Activated CD8-positive, alpha-beta memory T cell treated with anti-CD3 and anti-CD28 coated beads, Interleukin-2, amount 50 U/mL, for 1 hour (primary cell): ENCODE measurements at regions not wholly inside any gene's neighbourhood (a gene's known extent, or its start where the extent isn't known, plus 50 kb on each side); places are given as distances from the start of the nearest gene placed in this dataset.

Experiments used
- DNase-seq: peaks from one replicate; pipeline ENCODE4 v3.0.0-alpha.2; 2020; ENCODE audit errors: extremely low read depth

DNA sequence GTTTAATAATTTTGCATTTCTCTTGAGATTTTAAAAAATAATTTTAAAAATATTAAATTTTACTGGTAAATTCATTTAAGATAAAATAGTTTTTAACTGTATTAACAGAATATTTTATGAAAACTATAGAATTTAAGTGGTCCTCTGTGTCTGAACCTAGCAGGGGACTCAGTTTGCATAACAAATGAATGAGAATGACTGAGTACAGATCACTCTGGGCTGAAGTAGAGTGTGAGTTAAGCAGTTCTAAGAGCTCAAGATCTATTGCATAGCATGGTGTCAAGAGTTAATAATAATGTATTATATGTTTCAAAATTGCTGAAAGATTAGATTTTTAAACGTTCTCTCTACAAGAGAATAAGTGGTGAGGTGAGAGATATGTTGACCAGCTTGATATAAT, 348.3 kb upstream of the SLITRK1 start:
- no peak for DNase-seq

DNA sequence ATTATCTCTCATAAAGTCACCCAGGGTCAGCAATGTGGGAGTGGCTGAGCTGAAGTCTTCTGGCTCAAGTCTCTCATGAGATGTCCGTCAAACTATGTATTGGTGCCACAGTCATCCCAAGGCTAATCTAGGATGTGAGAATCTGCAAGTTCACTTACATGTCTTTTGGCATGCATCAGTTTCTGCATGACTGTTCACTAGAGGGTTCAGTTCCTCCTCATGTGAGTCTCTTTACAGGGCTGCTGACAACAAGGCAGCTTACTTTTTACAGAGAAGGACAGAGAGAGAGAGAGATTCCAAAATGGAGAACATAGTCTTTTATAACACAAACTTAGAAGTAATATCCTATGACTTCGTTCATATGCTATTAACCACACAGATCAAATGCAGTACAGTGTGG, 328.8 kb upstream of the SLITRK1 start:
- DNase-seq, result no peak

DNA sequence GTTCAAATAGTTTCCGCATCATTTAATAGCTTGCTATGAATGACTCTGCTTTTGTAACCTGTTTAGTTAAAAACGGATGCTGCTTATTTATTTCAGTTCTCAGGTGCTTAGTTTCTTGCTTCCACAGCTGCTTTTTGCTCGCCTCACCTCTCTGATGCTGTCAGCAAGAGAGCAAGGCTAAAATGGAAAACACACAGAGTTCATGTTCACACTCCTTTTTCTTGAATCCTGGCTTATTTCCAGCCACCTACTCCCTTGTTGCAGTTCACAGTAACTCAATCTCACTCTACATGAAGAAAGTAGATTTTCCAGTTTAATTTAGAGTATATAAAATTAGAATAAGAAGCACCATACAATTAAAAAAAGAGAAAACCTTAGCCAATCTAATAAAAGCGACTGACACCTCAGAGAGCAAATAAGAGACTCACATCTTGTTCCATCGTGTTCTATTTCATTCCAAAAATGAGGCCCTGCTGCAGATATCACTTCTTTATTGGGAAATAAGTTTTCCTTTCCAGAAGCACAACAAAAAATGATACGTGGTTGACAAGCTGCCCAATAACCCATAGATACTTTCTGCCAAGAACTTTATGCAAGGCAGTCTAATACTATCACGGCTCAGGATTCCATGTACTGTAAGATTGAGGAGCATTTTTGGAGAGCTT, 326.1 kb upstream of the SLITRK1 start:
- no peak for DNase-seq

DNA sequence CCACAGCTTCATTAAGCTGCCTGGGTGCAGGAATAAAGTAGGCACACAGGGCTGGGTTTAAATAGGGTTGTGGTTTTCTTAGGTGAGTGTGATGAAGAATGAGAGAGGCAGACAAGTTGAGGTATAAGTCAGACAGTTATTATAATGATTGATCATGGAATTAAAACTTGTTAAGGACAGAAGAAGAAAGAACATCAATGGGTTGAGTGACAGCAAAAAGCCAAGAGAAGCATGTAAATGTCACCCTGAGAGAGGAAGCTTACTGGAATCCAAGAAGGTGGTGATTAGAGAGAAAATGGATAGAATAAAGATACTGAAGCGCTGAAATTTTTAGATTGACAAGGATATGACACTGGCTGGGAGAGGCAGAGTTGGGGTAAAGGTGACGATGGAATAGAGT, 325.2 kb upstream of the SLITRK1 start:
- no peak for DNase-seq

DNA sequence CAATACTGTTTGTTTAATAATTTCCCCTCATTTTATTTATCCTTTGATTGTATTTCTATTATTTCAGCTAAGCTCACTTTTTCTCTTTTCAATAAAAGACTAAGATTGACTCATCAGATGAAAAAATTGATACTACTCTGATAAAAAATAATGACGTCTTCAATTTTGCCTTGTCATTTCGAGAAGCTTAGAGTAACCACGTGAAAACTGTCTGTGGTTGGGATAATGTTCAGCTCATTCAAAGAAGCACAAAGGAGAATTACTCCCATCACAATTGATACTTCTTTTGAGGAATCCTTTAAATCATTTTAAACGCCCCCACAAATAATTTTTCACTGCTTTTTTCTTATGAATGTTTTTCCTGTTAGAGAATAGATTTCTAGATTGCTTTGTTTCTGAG, 318.7 kb upstream of the SLITRK1 start:
- no peak for DNase-seq

DNA sequence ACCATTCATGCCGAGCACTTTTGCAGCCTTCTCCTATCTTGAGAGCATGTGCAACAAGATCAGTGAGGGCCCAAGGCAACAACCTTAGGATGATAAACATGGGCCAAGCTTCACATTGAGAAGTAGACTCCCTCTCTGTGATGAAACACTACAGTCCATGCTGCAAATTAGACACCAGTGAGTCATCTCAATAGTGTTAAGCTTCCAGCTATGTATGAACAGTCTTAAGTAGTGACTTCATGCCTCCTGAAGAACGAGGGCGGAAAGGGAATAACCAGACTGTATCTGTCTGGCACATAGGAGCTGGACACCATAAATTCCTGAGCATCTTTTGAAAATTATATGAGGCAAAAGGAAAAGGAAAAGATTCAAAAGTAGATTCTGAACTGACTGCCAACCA, 309.9 kb upstream of the SLITRK1 start:
- DNase-seq, result no peak

DNA sequence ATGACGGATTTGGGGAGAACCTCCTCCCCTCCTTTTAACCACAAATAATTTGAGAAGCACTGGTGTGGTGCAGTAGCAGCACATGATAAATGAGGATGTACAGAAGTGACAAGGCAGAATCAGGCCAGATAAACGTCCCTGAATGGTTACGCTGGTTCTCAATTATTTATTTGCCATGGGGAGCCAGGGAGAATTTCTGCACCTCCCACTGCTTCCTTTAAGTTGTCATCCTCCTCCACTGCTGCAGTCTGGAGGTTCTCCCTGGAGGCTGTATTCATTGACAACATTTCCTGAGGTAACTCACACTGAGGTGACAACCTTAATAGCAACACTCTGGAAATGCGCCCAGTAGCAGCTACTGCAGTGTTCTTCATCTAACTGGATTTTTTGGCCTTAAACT, 308.9 kb upstream of the SLITRK1 start:
- DNase-seq, result no peak

DNA sequence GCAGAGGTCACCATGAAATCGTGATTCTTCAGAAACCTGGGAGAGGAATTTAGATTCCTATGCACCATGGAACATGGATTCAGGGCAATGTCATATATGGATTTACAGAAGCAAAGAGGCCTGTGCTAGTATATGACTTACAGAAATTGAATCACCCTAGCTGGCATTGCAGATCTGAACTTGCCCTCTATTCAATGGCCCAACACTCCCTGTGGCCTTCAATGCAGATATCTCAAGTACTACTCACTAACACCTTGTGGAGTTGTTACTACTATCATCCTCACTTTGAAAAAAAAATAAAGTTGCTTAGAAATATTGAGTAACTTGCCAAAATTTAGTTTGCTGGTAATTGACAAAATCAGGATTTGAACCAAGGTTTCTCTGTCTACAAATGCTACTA, 305.4 kb upstream of the SLITRK1 start:
- DNase-seq, result no peak

DNA sequence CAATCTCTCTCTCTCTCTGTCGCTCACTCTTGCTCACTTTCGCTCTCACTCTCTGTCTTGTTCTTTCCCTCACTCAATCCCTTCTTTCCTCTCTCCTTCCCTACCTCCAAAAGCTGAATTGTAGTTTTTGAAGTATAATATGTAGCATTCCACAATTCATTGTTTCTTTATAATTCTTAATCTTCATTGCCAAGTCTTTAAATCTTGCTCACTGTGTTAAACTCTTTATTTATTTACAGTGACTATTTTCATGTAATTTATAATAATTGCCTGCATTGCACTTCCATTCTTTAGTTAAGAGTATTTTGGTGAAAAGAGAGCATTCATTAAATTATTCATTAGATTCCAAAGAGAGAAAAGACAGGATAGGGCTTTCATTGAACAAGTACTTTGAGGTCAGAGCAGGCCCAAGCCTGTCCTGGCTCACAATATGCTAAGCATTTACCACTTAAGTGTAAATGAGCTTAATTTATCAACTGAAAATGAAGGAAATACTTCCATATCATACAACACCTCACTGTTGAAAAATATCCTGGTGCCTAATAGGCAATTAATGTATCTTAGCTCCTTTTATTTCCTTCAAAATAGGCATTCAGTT, 257.4 kb upstream of the SLITRK1 start:
- no peak for DNase-seq

DNA sequence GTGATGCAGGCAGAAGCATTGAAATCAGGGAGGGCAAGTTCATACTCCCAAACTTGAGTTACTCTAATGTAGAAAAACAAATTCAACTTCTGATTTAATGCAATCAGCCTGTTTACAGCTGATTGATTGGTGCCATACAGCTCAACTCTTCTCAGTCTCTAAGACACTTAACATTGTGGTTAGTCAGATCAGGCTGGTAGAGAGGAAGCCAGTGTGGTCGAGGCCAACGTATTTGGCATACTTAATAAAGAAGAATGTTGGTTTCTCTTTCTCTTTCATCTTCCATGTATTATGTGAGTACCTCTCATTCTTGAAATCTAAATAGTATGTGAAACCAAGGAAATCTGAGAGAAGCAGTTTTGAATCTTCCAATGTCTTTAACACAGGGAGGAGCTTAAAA, 255.0 kb upstream of the SLITRK1 start:
- peak; percentile 25 for DNase-seq

DNA sequence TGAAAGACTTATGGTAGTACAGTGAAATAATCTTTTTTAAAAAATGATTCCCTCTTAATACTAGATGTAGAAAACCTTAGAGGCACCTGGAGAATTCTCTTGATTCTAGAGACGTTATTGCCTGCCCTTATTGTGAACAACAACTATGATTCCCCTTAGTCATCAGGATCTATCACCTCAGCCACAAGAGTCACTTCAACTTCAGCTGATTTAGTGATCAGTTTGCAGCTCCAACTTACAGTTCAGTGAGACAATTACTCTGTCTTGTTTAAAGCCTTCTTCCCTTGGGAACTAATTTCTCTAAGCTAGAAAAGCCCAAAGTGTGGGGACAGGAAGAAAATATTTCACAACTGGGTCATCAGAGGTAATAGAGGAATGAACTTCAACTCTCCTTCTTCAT, 254.3 kb upstream of the SLITRK1 start:
- DNase-seq, result no peak

DNA sequence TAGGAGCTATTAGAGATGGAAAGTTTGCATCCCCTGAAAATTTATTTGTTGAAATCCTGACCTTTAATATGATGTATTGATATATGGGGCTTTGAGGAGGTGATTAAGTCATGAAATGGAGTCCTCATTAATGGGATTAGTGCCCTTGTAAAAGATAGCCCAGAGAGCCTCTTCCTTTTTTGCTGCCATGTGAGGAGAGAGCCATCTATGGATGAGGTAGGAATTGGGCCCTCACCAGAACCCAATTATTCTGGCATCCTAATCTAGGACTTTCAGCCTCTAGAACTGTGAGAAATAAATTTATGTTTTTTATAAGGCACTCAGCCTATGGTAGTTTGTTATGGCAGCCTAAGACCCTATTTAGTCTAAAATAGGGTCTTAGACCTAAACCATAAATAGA, 250.2 kb upstream of the SLITRK1 start:
- DNase-seq, result no peak

DNA sequence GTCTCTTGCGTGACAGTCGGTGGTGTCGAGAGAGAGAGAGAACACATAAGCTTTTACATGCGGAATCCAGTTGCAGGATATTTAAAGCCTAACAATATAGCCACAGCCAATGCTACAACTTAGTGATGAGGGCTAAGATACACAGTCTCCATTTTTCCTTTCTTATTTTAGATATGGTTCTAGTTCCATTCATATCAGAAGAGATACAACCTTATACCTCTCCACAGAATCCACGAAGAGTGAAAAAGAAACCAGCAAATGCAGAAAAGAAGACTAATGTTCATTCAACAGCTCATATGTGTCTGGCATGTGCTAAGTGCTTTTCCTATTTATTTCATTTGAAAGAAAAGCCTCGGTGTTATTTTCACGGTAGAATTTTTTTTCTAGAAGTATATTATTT, 249.0 kb upstream of the SLITRK1 start:
- no peak for DNase-seq

DNA sequence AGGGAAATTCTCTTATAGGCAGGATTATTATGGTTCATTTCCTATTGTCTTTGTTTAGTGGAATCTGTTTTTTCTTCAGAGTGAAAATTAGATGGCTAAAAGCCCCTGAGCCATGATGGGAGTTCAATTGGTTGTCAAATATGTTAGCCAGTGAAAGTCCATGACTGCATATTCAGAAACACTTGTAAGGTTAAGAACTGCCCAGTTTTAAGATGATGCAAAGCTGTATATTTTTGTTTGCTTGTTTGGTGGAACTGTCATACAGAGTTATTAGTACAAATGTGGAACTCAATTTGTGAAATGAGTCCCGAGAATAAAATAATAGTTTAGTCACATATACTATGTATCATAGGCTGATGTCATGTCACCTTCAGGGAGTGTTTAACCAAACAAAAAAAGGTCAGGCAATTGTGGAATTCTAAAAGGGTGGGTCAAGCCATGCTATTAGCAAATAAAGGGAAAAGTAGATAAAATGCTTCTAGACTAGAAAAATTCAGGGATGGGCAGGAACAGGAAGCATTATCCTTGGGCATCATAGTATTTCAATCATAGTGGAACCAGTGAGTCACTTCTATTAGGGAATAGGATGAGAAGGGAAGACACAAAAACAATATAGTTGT, 248.3 kb upstream of the SLITRK1 start:
- DNase-seq, result no peak

DNA sequence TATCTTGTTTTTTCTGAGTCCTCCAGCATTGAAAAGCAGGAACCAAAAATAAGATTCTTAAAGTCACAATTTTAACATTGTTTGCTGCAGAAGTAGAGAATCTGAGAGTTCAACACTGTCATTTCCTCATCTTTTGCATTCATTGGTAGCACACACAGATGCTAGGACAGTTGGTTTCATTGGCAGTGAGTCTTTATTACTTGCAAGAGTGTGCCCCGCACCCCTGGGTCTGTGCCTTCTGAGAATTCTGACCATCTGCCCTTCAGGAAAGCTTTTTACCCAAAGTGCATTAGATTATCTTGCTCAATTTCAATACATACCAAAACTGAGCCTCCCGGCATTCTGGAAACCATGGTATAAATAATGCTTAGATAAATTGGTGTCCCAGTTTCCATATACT, 247.7 kb upstream of the SLITRK1 start:
- no peak for DNase-seq

DNA sequence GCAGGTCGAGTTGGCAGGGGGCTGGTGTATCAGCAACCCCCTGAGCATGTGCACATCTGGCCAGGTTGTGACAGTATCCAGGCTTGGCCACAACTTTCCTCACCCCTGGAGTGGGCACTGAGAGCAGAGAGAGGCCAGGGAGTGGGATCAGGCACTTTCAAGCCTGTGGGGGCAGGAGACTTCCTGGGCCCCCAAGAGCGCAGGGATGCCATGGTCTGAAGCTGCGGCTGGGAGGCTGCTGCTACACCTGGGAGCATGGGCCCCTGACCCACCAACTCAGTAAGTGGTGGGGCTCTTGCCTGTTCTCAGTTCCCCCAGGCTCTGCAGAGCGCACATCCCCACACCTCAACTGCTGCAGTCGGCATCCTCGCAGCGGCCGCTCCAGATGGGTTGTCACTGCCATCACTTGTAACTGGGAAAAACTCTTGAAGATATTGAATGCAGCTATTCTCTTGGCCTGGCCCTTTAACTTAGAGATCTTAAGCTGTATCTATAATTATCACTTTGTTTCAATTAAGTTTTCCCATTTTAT, 245.4 kb upstream of the SLITRK1 start:
- DNase-seq, result no peak

DNA sequence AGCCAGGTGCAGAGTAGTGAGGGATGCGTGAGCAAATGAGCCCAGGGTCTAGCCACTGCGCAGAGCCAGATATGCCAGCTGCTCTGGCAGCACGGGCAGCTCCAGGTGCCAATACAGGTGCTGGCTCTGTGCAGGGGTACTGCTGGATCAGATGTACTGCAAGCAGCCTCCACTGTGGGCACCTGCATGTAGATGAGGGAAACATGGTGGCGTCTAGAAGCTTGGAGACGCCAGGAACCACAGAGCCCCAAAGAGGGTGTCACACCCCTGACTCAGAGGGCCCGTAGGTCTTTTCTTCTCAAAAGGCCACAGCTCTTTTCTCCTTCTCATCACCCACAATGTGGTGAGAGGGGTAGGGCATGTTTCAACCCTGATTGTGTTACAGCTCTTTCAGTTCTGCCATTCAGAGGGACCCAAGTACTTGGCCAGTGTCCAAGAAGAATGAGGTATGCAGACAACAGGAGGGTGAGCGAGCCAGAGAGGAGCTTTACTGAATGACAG, 244.4 kb upstream of the SLITRK1 start:
- no peak for DNase-seq

DNA sequence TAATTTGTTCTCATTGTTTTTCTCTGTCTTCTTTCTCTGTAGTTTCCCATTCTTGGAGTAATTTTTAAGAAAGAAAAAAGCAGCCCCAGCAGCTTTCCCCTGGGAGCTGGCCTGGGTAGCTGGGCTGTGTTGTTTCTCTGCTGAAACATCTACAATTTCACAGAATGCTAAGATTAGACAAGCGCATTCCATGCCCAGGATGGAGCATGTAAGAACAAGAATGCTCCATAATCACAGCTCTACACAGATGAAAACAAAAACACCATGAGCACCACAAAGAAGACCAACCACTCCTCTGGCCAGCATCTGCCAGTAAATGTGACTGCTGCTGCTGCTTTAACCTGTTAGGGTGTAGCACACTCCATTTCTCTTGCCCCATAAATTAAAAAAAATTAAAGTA, 239.2 kb upstream of the SLITRK1 start:
- DNase-seq, result no peak

DNA sequence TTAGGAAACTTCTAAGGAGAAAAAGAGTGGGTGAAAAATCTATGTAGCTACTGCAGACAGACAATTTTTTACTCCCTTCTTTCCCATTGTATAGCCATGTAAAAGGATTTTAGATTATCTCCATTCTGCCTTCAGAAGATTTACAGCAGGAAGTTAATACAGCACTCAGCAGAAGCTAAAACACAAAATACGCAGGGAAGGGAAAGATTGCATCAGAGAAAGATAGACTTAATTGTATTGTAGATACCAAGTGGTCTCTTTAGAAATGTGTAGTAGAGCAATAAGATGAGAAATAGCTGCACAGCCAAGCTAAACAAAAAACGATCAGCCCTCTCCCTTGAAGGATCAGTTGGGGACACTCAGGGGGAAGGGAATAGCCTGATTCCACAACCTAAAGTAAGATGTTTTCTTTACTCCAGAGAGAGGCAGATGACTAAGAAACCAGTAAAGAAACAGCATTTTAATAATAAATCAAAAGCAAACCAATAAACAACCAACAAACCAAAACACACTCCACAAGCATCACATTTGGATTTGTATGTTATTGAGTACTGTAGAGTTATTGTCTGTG, 236.7 kb upstream of the SLITRK1 start:
- DNase-seq, result no peak

DNA sequence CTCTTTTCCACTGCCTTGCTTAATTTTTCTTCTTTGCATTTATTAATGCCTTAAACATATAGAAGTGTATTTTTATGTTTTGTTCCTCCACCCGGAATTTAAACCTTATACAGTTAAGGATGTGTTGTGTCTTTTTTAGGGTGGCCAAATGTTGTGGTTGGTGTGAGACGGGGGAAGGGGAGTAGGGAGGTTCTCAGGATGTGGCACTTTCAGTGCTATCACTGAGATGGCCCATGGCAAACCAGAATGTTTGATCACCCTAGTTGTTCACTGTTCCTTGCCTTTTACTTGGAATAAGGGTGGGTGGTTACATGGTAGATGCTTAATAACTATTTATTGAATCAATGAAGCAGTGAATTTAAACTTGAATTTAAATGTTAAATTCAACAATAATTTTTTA, 216.0 kb upstream of the SLITRK1 start:
- no peak for DNase-seq

DNA sequence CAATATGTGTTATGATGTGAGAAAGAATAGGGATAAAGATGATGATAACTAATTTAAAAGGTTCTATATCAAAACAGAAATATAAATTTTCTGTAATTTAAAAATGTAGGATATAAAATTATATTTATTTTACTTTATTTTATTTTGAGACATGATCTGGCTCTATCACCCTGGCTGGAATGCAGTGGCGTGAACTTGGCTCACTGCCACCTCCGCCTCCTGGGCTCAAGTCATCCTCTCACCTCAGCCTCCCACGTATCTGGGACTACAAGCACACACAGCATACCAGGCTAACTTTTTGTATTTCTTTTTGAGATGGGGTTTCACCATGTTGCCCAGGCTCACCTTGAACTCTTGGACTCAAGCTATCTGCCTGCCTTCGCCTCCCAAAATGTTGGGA, 214.9 kb upstream of the SLITRK1 start:
- DNase-seq, result no peak

DNA sequence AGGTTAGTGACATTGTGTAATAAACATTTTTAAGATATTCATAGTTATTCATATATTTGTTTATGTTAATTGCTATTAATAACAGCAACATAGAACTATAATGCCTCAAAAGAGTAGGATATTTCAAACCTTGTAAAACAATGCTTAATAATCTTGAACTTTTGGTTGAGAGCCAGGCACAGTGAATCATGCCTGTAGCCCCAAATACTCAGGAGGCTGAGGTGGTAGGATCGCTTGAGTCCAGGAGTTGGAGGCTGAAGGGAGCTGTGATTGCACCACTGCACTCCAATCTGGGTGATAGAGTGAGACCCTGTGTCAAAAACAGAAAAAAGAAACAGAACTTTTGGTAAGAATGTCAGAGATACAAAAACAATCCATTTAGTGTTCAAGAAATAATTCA, 213.9 kb upstream of the SLITRK1 start:
- DNase-seq, result no peak

DNA sequence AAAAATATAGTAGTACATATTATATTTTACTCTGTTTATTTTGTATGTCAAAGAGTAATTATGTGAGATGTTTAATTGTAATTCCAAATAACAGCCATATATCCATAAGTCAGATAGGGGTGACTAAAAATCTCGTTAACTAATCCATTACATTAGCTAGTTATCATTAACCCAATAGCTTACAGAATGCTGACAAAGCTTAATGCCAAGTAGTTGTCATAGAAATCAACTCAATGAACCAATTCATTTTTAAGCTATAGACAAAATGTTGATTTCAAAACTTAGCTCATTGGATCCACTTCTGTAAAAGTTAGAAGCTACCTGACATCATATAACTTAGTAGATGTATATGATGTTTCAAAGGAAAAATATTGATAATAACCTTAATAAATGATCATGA, 206.7 kb upstream of the SLITRK1 start:
- no peak for DNase-seq
